GM19395 (cell line): ENCODE measurements at regions not wholly inside any gene's neighbourhood (a gene's known extent, or its start where the extent isn't known, plus 50 kb on each side); places are given as distances from the start of the nearest gene placed in this dataset.

Experiments used
- ATAC-seq: cut with Tn5 transposase; IDR thresholded peaks from one replicate; pipeline ENCODE4 v1.9.1; 2021; ENCODE audit warnings: mild to moderate bottlenecking, moderate library complexity; ENCODE audit not compliant: unreplicated experiment

GRCh38 chr20:61121661-61122060 lies 130.4 kb upstream of the CDH4 start:
- ATAC-seq, result no peak

GRCh38 chr20:61123286-61123685 lies 128.8 kb upstream of the CDH4 start:
- no peak for ATAC-seq

DNA sequence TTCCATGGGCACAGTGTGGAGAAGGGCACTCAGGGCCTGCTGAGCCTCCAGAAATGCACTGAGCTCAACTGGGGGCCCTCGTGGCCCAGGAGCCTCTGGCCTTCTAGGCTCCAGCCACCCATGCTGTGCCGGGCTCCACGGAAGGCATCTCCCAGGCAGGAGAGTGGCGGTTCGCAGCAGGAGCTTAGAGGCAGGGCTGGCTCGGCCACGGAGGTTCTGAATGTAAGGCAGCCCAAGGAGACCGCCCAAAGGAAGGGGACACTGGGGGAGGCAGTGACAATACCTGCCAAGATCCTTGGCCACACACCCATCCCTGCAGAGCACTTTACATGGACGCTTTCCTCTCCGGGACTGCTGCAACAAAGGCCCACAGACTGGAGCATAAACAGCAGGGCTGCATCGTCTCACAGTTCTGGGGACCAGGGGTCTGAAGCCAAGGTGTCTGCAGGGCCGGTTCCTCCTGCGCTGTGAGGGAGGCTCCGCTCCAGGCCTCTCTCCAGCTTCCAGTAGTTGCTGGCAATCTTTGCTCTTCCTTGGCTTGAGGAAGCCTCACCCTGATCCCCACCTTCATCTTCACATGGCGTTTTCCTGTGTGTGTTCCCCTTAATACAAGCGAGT lies 128.2 kb upstream of the CDH4 start:
- no peak for ATAC-seq

DNA sequence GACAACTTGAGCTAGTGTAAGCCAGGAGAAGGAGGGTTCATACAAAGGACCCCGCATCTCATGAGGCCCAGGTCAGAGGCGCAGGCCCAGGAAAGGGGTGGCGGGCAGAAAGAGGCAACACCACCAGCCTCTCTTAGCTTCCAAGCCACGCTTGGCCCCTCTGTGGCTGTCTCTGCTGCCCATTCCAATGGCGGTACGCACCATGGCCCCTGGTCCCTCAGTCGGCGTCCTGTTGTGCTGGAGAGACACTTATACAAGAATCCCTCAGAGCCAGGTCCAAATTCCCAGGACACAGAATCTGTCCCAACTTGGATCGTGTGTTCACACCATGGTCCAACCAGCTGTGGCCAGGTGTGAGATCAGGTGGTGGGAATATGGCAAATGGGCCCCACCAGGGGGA lies 127.0 kb upstream of the CDH4 start:
- ATAC-seq, result no peak

DNA sequence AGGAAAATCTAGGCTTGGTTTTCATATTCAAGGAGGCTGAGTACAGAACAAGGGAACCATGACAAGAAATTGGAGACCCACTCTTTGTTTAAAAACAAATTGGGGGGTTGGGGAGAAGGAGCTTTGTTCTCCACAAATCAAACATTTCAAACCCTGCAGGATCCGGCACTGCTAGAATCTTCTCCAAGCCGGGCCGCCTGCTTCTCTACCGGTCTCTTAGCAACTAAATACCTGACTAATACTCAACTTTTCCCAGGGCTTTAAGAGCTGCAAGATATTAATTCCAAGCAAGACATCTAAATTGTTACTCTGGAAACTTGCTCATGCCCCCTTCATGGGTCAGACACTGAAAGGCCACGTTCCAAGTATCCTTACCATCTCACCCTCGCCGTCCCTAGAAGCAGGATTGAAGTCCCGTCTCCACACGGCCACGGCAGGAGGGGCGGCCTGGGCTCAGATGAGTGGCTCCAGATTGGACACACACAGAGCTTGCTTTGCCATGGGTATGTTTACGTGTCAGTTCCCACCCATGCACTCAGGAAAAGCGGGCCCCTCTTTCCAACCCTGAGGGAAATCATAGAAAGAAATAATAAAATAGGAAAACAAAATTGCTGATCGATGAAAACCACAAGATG lies 126.4 kb upstream of the CDH4 start:
- no peak for ATAC-seq

DNA sequence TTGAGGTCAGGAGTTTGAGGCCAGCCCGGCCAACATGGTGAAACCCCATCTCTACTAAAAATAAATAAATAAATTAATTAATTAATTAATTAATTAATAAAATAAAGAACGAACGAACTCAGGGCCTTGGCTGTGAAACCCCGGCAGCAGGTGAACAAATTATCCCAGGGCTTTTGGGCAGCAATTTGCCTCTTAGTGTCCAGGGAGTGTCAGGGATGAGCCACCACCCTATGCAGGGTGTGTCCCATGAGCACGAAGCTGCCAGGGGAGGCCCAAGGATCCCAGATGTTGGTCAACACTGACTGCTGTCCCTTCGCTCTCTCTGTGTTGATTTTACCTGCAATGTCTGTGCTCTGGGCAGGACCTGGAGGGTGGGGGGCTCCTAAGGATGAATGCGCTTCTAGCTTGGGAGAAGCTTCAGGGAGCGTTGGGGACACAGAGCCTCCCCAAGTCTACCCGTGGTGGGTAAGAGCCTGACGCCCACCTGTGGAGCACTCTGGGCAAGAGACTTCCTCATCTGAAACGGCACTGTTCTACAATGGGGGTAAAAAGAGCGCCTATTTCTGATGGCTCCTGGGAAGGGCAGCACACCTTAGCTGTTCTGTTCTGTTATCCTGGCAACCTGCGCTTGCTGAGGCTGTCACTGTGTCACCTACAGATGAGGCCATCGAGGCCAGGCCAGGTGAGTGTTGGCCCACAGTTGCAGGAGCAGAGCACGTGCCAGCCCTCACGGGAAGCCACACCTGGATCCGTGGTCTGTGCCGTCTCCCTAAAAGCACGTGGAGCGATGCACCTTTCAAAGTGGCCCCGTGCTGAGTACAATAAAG lies 125.5 kb upstream of the CDH4 start:
- ATAC-seq, result no peak

GRCh38 chr20:61127311-61128039 lies 124.6 kb upstream of the CDH4 start:
- ATAC-seq, result no peak

GRCh38 chr20:61128701-61129269 lies 123.3 kb upstream of the CDH4 start:
- ATAC-seq, result no peak

DNA sequence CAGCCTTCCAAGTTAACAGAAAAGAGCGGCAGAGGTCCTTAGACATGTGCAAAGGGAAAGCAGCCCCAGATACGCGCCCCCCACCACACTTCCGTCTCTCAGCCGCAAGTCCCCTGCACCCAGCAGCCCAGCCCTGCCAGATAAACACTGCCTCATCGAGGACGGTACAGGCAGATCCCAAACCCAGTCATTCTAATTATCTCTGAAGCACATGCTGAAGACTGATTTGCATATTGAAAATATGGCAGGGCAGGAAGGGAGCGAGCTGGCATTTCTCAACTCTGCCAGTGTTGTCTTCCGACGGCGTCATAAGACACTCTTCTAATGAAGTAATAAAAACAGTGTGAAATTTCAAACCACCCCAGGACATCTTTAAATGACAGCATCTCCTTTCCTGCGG lies 122.8 kb upstream of the CDH4 start:
- no peak for ATAC-seq

DNA sequence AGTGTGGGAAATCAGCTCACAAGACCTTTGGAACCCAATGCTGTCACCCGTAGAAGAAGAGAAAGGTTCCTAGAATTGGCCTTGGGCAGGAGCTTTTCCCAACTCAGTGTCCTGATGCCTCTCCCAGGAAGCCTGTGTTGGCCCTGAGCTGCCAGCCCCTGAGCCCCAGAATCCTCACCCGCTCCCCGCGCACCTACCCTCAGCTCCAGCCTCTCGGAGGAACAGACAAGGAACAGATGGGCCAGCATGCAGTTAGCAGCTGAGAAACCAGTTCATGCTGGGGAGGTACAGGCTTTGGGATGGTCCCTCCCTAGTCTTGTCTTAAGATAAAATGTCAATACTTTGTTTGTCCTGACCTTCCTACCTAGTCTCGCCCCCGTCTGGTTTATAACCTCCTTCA lies 121.9 kb upstream of the CDH4 start:
- no peak for ATAC-seq

GRCh38 chr20:61131944-61132343 lies 120.1 kb upstream of the CDH4 start:
- no peak for ATAC-seq

GRCh38 chr20:61133611-61134010 lies 118.5 kb upstream of the CDH4 start:
- no peak for ATAC-seq

- no peak for ATAC-seq
These were observed 117.6 kb upstream of the CDH4 start for GRCh38 chr20:61134296-61135030.

GRCh38 chr20:61135266-61135665 lies 116.8 kb upstream of the CDH4 start:
- no peak for ATAC-seq

- no peak for ATAC-seq
These were observed 116.1 kb upstream of the CDH4 start for GRCh38 chr20:61135968-61136367.

DNA sequence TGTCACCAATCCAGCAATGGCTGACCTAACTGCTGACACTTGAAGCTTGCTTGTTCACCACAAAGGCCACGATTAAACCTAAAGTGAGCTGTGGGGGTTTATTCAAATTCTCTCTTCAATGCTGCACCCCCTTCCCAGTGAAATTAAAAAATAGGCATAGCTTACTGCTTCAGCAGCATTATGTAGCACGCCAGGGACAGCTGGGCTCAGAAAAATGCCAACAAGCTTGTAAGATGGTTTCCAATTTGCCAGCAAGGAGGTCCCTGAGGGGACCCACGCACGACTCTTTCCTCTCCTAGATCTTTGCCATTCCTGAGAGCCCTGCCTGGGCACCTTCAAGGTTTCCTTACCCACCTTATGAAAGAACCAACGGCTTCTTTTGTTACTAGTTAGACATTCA lies 113.5 kb upstream of the CDH4 start:
- ATAC-seq, result no peak

DNA sequence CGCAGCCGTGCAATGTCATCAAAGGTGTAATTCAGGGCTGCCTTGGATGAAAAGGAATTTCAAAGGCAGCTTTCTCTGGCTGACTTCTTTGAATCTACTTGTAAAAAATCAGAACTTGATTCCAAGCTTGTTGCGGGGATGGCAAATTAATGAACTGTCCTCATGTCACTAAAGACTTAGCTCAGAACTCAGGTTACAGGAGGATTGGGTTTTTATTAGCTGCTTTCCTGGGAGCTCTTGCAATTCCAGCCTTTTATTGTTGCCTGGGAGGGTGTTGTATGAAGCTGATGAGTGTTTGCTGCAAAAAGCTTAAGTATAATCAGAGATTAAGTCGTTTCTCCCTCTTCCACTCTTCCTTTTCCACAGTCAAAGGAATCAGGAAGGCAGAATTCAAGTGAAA lies 113.0 kb upstream of the CDH4 start:
- no peak for ATAC-seq

DNA sequence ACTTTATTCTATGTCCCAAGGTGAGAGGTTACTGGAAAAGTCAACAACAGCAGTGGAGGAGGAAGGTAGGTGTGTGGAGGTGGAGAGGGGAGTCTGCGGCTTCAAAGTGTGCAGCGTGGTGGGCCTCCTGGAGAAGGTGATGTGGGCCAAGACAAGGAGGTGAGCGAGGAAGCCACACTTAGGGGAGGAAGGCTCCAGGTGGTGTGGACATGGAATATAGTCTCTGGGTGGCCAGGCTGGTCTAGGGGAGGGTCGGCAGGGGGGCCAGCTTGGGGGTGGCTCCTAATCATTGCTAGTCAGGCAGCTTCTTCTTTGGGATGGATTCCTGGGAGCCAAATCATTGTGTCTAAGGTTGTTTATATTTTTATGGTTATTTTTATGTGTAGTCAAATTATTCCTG lies 111.5 kb upstream of the CDH4 start:
- ATAC-seq, result no peak

GRCh38 chr20:61146023-61146422 lies 106.0 kb upstream of the CDH4 start:
- ATAC-seq, result no peak

GRCh38 chr20:61149636-61150035 lies 102.4 kb upstream of the CDH4 start:
- no peak for ATAC-seq

- ATAC-seq, result no peak
These were observed 94.8 kb upstream of the CDH4 start for GRCh38 chr20:61157301-61157700.
